Endodermal cell (in vitro differentiated cells): ENCODE measurements at regions not wholly inside any gene's neighbourhood (a gene's known extent, or its start where the extent isn't known, plus 50 kb on each side); places are given as distances from the start of the nearest gene placed in this dataset.

Experiments
- DNase-seq: peaks from one replicate; pipeline ENCODE4 v3.0.0-alpha.2; 2017
- H3K27ac ChIP-seq: 2 replicates; pipeline ENCODE4 v1.5.1; 2013; ENCODE audit warnings: mild to moderate bottlenecking, low read depth, low read length, moderate library complexity
- H3K27me3 ChIP-seq: 2 replicates; pipeline ENCODE4 v1.6.1; 2013; ENCODE audit warnings: mild to moderate bottlenecking, low read length, moderate library complexity; ENCODE audit not compliant: insufficient read depth, control insufficient read depth, poor library complexity, severe bottlenecking
- H3K36me3 ChIP-seq: 2 replicates; pipeline ENCODE4 v1.7.0; 2013; ENCODE audit warnings: mild to moderate bottlenecking, low read length, moderate library complexity; ENCODE audit not compliant: control insufficient read depth, insufficient read depth
- H3K4me1 ChIP-seq: one replicate; pipeline ENCODE4 v1.7.0; 2013; ENCODE audit warnings: low read length; ENCODE audit not compliant: control insufficient read depth, insufficient read depth
- H3K4me3 ChIP-seq: 2 replicates; pipeline ENCODE4 v1.5.1; 2013; ENCODE audit warnings: mild to moderate bottlenecking, low read length, moderate library complexity
- H3K9ac ChIP-seq: 2 replicates; pipeline ENCODE4 v1.6.1; 2013; ENCODE audit warnings: mild to moderate bottlenecking, low read length, moderate library complexity; ENCODE audit not compliant: poor library complexity, severe bottlenecking; ENCODE audit errors: extremely low read depth
- H3K9me3 ChIP-seq: 2 replicates; pipeline ENCODE4 v1.6.1; 2013; ENCODE audit warnings: mild to moderate bottlenecking, low read length, moderate library complexity; ENCODE audit not compliant: control insufficient read depth
- H3K27ac Mint-ChIP-seq: 2 replicates; pipeline ENCODE4 v1.8.0; 2020; ENCODE audit warnings: mixed read lengths
- H3K27me3 Mint-ChIP-seq: 2 replicates; pipeline ENCODE4 v1.8.0; 2021; ENCODE audit warnings: mild to moderate bottlenecking, mixed read lengths; ENCODE audit not compliant: insufficient read depth
- H3K36me3 Mint-ChIP-seq: 2 replicates; pipeline ENCODE4 v1.8.0; 2020; ENCODE audit warnings: low read depth, mixed read lengths
- H3K4me1 Mint-ChIP-seq: 2 replicates; pipeline ENCODE4 v1.8.0; 2020; ENCODE audit warnings: mixed read lengths
- H3K4me3 Mint-ChIP-seq: 2 replicates; pipeline ENCODE4 v1.8.0; 2020; ENCODE audit warnings: mild to moderate bottlenecking, moderate library complexity, mixed read lengths
- H3K9me3 Mint-ChIP-seq: 2 replicates; pipeline ENCODE4 v1.8.0; 2020; ENCODE audit warnings: mild to moderate bottlenecking, mixed read lengths
- WGBS, 2 experiments: methylation state at CpG; one replicate each; pipeline versions ENCODE4 v1.1.5 to v1.1.7; 2013; ENCODE audit warnings: missing lambda C conversion rate in 2 of 2, mixed read lengths in 1 of 2; ENCODE audit not compliant: insufficient coverage in 1 of 2, insufficient read length in 1 of 2; 5-methylcytosine and 5-hydroxymethylcytosine counted together
- TF ChIP-seq, protein P1 (sequence below): fragments of 200-600 bp; sonication (generic); conservative IDR thresholded peaks from 2 replicates; pipeline ENCODE4 v1.5.0; 2021; ENCODE audit warnings: antibody characterized with exemption, mild to moderate bottlenecking

DNA sequence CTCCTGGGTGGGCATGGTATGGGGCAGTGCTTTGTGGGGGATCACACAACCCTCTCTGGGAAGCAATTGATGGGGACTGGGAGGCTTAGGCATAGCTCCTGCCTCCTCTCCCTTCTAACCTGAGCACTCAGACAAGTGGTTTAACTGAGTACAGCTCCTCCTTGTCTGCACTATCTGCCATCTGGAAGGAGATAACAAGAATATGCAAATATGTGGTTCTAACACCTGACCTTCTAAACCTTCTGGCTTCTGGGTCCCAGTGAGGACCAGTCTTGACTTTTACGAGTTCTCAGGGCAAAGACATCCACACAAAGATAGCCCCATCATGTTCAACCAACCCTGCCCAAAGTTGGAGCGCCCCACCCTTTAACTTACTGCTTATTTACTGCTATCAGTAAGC is 381.0 kb upstream of the TSHZ3 start:
- H3K36me3 Mint-ChIP-seq = no peaks in the 10 kb centered on the region
- TF ChIP-seq, protein P1, sequence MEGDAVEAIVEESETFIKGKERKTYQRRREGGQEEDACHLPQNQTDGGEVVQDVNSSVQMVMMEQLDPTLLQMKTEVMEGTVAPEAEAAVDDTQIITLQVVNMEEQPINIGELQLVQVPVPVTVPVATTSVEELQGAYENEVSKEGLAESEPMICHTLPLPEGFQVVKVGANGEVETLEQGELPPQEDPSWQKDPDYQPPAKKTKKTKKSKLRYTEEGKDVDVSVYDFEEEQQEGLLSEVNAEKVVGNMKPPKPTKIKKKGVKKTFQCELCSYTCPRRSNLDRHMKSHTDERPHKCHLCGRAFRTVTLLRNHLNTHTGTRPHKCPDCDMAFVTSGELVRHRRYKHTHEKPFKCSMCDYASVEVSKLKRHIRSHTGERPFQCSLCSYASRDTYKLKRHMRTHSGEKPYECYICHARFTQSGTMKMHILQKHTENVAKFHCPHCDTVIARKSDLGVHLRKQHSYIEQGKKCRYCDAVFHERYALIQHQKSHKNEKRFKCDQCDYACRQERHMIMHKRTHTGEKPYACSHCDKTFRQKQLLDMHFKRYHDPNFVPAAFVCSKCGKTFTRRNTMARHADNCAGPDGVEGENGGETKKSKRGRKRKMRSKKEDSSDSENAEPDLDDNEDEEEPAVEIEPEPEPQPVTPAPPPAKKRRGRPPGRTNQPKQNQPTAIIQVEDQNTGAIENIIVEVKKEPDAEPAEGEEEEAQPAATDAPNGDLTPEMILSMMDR = no peak
- H3K9me3 ChIP-seq = no peaks in the 10 kb centered on the region
- H3K4me3 Mint-ChIP-seq = no peak overlapping the region
- no peaks in the 10 kb centered on the region for H3K27me3 Mint-ChIP-seq
- H3K27me3 ChIP-seq = no peaks in the 10 kb centered on the region
- no peak overlapping the region for H3K27ac Mint-ChIP-seq
- no peaks in the 10 kb centered on the region for H3K36me3 ChIP-seq
- DNase-seq = no peak
- H3K27ac ChIP-seq = no peak overlapping the region
- H3K4me1 ChIP-seq = no peaks in the 10 kb centered on the region
- H3K9me3 Mint-ChIP-seq = no peaks in the 10 kb centered on the region
- H3K4me3 ChIP-seq = no peak overlapping the region
- WGBS, 2 experiments = 86 to 96% methylated on average over 1 to 2 of the region's 2 CpGs
- H3K9ac ChIP-seq = no peak overlapping the region
- H3K4me1 Mint-ChIP-seq = no peaks in the 10 kb centered on the region

DNA sequence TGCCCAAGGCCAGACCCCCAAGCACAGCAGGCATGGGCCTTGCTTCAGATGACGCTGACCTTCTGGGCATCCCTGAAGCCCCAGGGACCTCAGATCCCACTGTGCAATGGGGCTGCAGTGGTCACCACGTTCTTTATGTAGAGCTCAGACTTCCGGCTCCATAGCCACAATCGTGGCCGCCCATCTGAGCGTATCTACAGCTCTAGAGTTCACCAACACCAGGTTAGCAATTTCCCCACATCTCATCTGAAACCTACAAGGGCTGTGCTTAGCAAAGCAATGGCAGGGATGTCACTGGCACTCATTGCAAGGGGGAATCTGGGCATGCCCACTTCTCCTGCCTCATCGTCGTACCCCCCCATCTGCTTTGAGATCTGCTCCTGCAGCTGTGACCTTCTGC is 384.4 kb upstream of the TSHZ3 start:
- no peaks in the 10 kb centered on the region for H3K36me3 ChIP-seq
- H3K4me1 ChIP-seq = no peaks in the 10 kb centered on the region
- H3K36me3 Mint-ChIP-seq = no peaks in the 10 kb centered on the region
- no peak overlapping the region for H3K4me3 ChIP-seq
- no peaks in the 10 kb centered on the region for H3K27me3 ChIP-seq
- TF ChIP-seq, protein P1 = no peak
- H3K4me1 Mint-ChIP-seq = no peaks in the 10 kb centered on the region
- H3K27me3 Mint-ChIP-seq = no peaks in the 10 kb centered on the region
- H3K9me3 ChIP-seq = no peaks in the 10 kb centered on the region
- H3K4me3 Mint-ChIP-seq = no peak overlapping the region
- H3K9ac ChIP-seq = no peak overlapping the region
- no peak overlapping the region for H3K27ac ChIP-seq
- WGBS, 2 experiments = 93 to 96% methylated on average over 3 to 8 of the region's 8 CpGs
- no peak for DNase-seq
- no peak overlapping the region for H3K27ac Mint-ChIP-seq
- no peaks in the 10 kb centered on the region for H3K9me3 Mint-ChIP-seq

DNA sequence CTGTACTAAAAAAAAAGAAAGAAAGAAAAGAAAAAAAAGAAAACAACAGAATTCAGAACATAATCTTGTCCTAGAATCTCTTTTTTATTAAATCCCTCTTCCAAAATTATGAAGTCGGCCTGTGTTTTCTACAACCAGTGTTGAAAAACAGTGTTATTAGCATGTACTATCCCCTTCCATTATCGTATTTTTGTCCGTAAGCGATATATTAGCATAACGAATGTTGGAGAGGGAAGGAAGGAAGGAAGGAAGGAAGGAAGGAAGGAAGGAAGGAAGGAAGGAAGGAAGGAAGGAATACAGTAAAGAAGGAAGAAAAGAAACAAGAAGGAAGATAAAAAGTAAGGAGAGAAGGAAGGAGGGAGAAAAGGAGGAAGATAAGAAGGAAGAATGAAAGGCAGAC is 393.0 kb upstream of the TSHZ3 start:
- no peak overlapping the region for H3K4me3 ChIP-seq
- H3K4me1 ChIP-seq = no peaks in the 10 kb centered on the region
- TF ChIP-seq, protein P1 = no peak
- 94% methylated on average over 5 of the region's 5 CpGs; no CpG with 5 or more reads in 1 of the 2 experiments for WGBS, 2 experiments
- no peaks in the 10 kb centered on the region for H3K4me1 Mint-ChIP-seq
- no peak for DNase-seq
- no peak overlapping the region for H3K9ac ChIP-seq
- no peak overlapping the region for H3K27ac ChIP-seq
- H3K27me3 ChIP-seq = no peaks in the 10 kb centered on the region
- no peaks in the 10 kb centered on the region for H3K36me3 Mint-ChIP-seq
- H3K9me3 Mint-ChIP-seq = no peaks in the 10 kb centered on the region
- H3K9me3 ChIP-seq = no peaks in the 10 kb centered on the region
- H3K4me3 Mint-ChIP-seq = no peak overlapping the region
- no peaks in the 10 kb centered on the region for H3K36me3 ChIP-seq
- no peaks in the 10 kb centered on the region for H3K27me3 Mint-ChIP-seq
- no peak overlapping the region for H3K27ac Mint-ChIP-seq
